ENCODE measurements at regions not wholly inside any gene's neighbourhood (a gene's known extent, or its start where the extent isn't known, plus 50 kb on each side); places are given as distances from the start of the nearest gene placed in this dataset.
"Not testable (repeated sequence)": the region's sequence is repeated elsewhere in the genome, so short reads cannot be mapped to it uniquely, and the experiment has no call there.

DNA sequence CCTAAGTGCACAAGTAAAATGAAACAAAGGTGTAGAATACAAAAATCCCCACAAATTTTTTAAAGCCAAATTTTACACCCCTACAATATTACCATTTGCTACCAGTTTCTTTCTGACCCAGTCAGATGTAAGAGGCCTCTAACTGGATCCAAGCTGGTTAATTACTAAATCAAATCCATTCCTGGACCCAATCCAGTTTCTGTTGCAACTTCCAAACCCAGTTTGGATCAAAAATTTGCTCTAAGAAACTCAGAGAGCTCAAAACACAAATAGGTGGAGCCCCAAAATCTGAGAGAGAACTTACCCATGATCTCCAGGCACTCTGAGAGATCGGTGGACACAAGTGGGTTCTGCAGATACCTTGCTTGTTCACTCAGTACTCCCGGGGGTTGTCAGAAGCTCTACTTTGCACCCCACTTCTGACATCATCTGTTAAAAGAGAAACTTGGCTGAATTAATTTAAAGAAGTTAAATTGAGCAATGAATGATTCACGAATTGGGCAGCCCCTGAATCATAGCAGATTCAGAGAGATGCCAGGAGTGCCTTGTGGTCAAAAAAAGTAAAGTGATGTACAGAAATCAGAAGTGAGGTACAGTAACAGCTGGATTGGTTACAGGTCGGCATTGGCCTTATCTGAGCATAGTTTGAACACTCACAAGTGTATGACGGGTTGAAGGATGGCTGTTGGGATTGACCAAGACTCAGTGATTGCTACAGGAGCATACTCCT, 448.0 kb downstream of the KCNT2 start:
- Mint-ChIP-seq H3K9me3 (no peaks in the 10 kb centered on the region), H3K4me3 (no peak overlapping the region), H3K27me3 (no peaks in the 10 kb centered on the region), H3K4me1 (no peaks in the 10 kb centered on the region), H3K36me3 (no peaks in the 10 kb centered on the region), H3K27ac (no peak overlapping the region)

DNA sequence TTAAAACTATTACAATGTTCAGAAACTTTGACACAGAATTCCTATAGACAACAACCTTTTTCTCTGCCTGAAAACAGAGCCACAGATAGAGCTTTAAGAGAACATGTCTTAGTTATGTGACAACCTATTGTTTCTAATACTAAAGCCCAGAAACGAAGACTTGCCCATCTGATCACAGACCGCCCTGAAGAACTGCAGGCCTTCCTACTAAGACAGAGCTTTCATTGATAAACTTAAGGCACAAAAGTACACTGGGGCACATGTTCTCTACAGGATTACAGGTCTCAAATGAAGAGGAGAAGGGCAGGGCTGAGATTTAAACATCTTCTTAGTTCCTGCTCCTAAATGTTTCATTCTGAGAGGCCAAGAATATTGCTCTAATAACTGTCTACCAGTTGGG, 452.7 kb downstream of the KCNT2 start:
- Mint-ChIP-seq H3K36me3 (no peaks in the 10 kb centered on the region), H3K9me3 (no peaks in the 10 kb centered on the region), H3K27ac (no peak overlapping the region), H3K4me3 (no peak overlapping the region), H3K4me1 (no peaks in the 10 kb centered on the region), H3K27me3 (no peaks in the 10 kb centered on the region)

DNA sequence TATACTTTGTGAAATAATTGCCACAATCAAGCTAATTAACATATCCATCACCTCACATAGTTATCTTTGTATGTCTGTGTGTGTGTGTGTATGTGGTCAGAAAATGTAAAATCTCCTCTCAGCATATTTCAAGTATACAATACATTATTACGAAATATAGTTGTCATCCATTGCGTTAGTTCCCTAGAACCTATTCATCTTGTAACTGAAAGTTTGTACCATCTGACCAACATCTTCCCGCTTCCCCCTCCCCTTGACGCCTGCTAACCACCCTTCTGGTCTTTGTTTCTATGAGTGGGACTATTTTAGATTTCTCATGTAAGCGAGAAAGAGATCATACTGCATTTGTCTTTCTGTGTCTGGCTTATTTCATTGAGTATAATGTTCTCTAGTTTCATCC, 455.3 kb downstream of the KCNT2 start:
- H3K9me3 Mint-ChIP-seq: no peaks in the 10 kb centered on the region
- H3K4me3 Mint-ChIP-seq: no peak overlapping the region
- no peaks in the 10 kb centered on the region for H3K4me1 Mint-ChIP-seq
- H3K27me3 Mint-ChIP-seq: no peaks in the 10 kb centered on the region
- no peaks in the 10 kb centered on the region for H3K36me3 Mint-ChIP-seq
- no peak overlapping the region for H3K27ac Mint-ChIP-seq

DNA sequence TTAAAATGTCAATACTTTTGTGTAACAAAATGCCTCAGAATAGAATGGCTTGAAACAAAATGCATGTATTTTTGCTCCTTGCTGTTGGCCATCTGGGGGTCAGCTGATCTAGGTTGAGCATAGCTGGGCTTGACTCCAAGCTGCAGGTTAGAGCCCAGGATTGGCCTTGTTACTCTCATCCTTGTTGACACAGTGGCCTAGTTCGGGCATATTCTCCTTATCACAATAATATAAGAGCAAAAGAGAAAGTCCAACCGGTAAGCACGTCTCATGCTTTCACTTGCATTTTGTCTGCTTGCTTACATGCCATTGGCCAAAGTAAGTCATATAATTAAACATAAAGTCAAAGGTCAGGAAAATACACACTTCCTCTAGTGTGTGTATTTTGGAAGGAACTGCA, 456.2 kb downstream of the KCNT2 start:
- Mint-ChIP-seq H3K4me3 (no peak overlapping the region), H3K4me1 (no peaks in the 10 kb centered on the region), H3K36me3 (no peaks in the 10 kb centered on the region), H3K9me3 (no peaks in the 10 kb centered on the region), H3K27ac (no peak overlapping the region), H3K27me3 (no peaks in the 10 kb centered on the region)

DNA sequence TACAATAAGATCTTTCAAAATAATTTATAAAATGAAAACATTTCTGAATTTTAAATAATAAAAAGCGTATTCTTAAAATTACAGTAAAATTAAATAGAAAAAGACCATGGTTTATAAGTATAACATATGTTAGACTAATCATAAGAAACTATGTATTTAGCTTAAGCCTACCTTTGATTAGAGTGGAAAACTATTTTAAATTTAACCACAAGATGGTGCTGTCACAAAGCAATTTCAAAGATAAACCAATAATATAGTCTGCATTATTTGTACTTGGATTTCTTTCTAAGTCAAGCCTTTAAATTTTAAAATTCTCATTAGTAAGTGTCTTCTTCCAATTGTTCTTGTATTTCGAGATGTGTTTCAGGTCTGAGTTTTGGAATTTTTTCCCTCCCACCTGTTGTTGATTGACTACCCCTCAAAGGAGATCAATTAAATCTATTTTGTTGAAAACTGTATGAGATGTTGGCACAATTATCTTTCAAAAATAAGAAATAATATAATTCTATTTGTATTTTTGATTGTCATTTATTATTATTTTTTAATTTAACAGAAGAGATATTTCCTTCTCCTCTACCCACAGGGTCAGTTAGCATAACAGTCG, 459.8 kb downstream of the KCNT2 start:
- Mint-ChIP-seq H3K36me3 (no peaks in the 10 kb centered on the region), H3K27ac (no peak overlapping the region), H3K9me3 (no peaks in the 10 kb centered on the region), H3K4me1 (no peaks in the 10 kb centered on the region), H3K4me3 (no peak overlapping the region), H3K27me3 (no peaks in the 10 kb centered on the region)

DNA sequence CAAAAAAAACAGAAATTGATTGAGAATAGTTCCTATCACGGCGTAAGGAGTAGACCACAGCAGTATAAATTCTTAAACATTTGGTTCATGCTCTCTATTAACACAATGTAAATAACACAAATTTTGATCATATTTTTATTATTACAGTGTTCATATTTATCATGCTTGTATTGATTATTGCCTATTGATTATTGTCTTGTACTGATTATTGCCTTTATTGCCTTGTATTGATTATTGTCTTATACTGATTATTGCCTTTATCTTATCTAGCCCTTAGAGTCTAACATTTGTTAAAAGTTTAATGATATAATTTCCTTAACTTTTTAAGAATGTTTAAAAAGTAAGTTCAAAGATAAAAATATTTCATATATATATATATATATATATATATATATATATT, 460.7 kb downstream of the KCNT2 start:
- Mint-ChIP-seq H3K27ac (no peak overlapping the region), H3K4me1 (no peaks in the 10 kb centered on the region), H3K9me3 (no peaks in the 10 kb centered on the region), H3K27me3 (no peaks in the 10 kb centered on the region), H3K36me3 (no peaks in the 10 kb centered on the region), H3K4me3 (no peak overlapping the region)

DNA sequence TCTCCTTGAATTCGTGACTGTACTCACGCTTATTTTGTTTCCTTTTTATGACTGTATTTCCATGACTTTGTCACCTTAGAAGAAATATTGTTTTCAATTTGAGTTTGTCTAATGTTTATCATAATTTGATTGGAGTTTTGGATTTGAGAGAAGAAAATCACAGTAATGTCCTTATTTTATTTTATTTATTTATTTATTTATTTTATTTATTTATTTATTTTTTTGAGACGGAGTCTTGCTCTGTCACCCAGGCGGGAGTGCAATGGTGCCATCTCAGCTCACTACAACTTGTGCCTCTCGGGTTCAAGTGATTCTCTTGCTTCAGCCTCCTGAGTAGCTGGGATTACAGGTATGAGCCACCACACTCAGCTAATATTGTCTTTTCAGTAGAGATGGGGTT, 463.1 kb downstream of the KCNT2 start:
- not testable (repeated sequence) for H3K36me3 Mint-ChIP-seq, H3K9me3 Mint-ChIP-seq, H3K27ac Mint-ChIP-seq, H3K4me1 Mint-ChIP-seq, H3K4me3 Mint-ChIP-seq, H3K27me3 Mint-ChIP-seq

DNA sequence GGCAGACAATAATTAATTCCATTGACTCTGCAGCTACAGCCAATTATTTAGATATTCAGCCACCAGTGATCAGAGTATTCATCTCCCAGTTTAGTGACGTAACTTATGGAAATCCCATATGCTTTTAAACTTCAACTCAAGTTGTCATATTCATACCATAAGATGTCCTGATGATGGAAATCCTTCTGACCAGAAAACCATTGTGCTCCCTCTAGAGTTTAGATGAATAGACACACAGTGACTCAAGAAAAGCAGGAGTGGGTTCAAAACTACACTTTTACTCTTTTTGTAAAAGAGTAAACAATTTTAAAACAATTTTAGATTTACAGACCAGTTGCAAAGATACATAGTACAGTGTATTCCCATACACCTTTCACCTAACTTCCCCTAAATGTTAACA, 463.7 kb downstream of the KCNT2 start:
- Mint-ChIP-seq H3K36me3 (no peaks in the 10 kb centered on the region), H3K9me3 (no peaks in the 10 kb centered on the region), H3K4me1 (no peaks in the 10 kb centered on the region), H3K4me3 (no peak overlapping the region), H3K27ac (no peak overlapping the region), H3K27me3 (no peaks in the 10 kb centered on the region)

DNA sequence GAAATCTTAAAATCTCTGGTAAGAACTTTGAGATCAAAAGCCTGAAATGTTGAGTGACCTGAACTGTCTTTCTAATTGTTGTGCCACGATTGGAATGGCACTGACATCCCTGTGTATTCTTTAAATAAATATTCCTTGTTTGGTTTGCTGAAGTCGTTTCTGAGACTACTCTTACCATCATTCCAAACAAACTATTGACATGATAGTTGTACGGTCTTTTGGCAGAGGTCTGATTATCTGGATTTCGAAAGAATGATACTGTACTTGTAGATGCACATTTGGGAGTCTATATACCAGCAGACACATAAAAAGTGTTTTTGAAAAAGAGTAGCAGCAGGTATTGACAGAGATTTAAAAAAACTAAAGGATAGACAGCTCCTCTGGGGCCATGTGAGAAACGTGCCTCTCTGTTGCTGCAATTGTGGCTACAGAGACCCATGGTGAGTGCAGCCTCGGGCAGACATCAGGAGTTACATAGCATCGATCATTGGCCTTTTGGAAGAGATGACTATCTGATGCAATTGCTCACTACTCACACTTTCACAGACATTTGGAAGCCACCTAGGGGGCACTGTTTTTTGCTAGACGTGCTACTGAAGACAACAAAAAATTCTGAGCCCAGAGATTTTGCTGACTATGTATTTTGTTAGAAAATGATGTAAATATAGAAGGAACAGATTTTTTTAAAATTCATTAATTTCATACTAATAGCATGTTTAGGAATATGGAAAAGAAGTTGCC, 464.5 kb downstream of the KCNT2 start:
- Mint-ChIP-seq H3K27ac (no peak overlapping the region), H3K9me3 (no peaks in the 10 kb centered on the region), H3K4me1 (no peaks in the 10 kb centered on the region), H3K36me3 (no peaks in the 10 kb centered on the region), H3K27me3 (no peaks in the 10 kb centered on the region), H3K4me3 (no peak overlapping the region)

DNA sequence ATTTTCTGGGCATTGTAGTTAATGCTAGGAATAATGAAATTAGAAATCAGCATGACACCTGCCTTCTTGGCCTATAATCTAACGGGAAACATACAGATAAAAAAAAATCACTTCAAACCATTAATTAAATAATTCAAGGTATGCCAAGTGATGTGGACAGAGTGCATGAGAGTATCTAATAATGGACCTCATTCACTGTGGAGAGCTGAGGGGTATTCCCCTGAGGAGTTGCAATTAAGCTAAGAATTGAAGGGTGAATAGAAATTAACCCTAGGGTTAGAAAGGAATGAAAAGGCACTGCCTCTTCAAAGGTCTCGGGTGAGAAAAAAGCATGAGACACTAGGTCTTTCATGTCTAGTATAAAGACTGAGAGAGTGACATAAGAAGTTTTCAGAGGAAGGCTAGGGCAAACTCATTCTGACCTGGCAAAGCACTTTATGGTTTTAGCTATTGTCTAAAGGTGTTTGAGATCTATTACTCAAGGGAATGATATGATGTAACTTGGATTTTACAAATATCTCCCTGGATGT, 466.1 kb downstream of the KCNT2 start:
- Mint-ChIP-seq H3K4me1 (no peaks in the 10 kb centered on the region), H3K36me3 (no peaks in the 10 kb centered on the region), H3K27me3 (no peaks in the 10 kb centered on the region), H3K4me3 (no peak overlapping the region), H3K9me3 (no peaks in the 10 kb centered on the region), H3K27ac (no peak overlapping the region)

DNA sequence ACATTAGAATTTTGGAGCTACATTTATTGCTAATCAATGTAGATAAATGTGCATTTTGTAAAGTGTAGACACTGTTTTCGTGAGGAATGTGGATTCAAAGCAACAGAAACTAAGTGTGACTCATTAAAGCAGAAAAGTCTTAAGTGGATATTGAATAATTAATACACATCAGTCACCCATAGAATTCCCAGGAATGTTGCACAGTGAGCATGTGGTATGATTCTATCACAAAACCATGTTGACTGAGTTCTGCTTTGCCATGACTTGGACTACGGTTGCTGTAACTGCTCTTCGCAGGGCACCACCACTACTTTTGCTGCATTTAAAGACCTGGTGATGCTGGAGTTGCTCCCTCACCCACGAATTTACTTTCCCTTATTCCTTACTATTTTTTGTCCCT, 471.8 kb downstream of the KCNT2 start:
- Mint-ChIP-seq H3K36me3 (no peaks in the 10 kb centered on the region), H3K27me3 (no peaks in the 10 kb centered on the region), H3K4me3 (no peak overlapping the region), H3K4me1 (peaks cover 0 to 2% (median 0%) of the 10 kb centered on the region in 3 donors), H3K27ac (no peak overlapping the region), H3K9me3 (no peaks in the 10 kb centered on the region)

DNA sequence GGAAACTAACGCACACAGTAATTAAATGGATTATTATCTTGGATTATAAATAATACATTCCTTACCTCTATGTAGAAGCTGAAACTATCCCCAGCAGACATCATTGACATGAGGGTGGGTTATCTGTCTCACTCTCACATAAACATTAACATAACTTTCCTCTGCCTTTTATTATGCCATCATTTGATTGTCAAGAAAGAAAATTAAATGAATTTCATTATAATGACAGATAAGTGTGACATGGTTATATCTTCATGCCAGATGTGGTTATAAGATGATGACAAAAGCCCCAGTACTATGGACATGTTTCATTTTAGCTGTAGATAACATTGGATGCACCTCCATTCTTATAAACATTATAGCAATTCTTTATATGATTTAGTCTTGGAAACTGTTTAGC, 476.5 kb downstream of the KCNT2 start:
- Mint-ChIP-seq H3K4me1 (peaks cover 0 to 2% (median 0%) of the 10 kb centered on the region in 3 donors), H3K9me3 (peaks cover 0 to 3% (median 0%) of the 10 kb centered on the region in 3 donors), H3K4me3 (no peak overlapping the region), H3K36me3 (no peaks in the 10 kb centered on the region), H3K27me3 (no peaks in the 10 kb centered on the region), H3K27ac (no peak overlapping the region)

DNA sequence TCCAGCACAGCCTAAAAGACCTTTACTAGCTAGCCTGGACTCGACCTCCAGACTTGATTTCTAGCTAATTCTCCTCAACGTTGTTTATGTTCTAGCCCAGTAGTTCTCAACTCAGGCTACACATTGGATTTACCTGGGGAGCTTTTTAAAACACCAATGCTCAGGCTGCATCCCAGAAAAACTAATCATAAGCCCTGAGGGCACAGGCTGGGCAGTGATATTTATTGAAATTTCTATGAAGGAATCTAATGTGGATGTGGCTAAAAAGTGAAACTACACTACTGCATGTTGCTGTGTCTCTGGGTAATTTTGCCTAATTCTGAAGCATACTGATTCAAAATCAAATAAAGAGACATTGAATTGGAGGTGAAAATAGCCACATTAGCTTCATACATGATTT, 479.4 kb downstream of the KCNT2 start:
- no peaks in the 10 kb centered on the region for H3K36me3 Mint-ChIP-seq
- no peaks in the 10 kb centered on the region for H3K4me1 Mint-ChIP-seq
- H3K4me3 Mint-ChIP-seq: no peak overlapping the region
- no peak overlapping the region for H3K27ac Mint-ChIP-seq
- no peaks in the 10 kb centered on the region for H3K27me3 Mint-ChIP-seq
- peaks cover 0 to 4% (median 0%) of the 10 kb centered on the region in 3 donors for H3K9me3 Mint-ChIP-seq

DNA sequence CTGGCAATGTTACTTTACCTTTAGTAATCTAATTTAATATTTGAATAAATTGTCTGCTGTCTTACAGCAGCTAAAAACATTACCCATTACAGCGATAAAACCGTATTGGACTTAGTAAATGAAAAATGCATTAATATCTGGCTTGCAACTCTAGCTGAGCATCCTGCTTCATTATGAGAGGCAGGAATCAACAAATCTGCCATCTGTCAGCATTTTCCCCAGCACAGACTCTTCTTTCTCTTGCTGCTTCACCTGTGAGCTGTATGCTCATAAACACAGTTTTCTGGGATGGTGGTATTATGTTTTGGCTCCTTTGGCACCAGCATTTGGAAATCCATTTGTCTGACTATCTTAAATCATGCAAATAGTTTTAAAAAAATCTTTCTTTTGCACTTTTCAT, 487.1 kb downstream of the KCNT2 start:
- no peaks in the 10 kb centered on the region for H3K27me3 Mint-ChIP-seq
- H3K36me3 Mint-ChIP-seq: no peaks in the 10 kb centered on the region
- no peak overlapping the region for H3K27ac Mint-ChIP-seq
- no peaks in the 10 kb centered on the region for H3K4me1 Mint-ChIP-seq
- no peak overlapping the region for H3K4me3 Mint-ChIP-seq
- H3K9me3 Mint-ChIP-seq: peaks cover 0 to 5% (median 4%) of the 10 kb centered on the region in 3 donors

DNA sequence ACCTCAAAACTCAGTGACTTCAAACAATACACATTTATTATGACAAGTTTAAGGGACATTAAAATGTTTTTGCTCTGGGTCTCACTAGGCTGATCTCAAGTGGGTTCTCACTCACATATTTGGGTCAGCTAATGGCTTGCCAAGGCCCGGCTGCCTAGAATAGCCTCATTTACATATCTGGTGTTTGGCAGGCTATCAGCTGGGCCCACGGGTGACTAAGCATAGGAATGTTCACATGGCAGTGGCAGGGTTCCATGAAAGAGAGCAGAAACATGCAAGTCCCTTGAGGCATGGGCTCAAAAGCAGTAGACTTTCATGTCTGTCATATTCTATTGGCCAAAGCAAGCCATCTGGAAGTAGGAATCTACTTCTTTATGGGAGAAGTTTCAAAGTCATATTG, 492.6 kb downstream of the KCNT2 start:
- Mint-ChIP-seq H3K4me1 (peaks cover 0 to 2% (median 0%) of the 10 kb centered on the region in 3 donors), H3K36me3 (no peaks in the 10 kb centered on the region), H3K27me3 (no peaks in the 10 kb centered on the region), H3K4me3 (no peak overlapping the region), H3K27ac (no peak overlapping the region), H3K9me3 (peaks cover 2 to 6% (median 5%) of the 10 kb centered on the region in 3 donors)
